PC-9 (cell line): ENCODE measurements at regions not wholly inside any gene's neighbourhood (a gene's known extent, or its start where the extent isn't known, plus 50 kb on each side); places are given as distances from the start of the nearest gene placed in this dataset.

Source experiments
- EZH2 ChIP-seq: fragments of 200-600 bp; sonication (generic); IDR thresholded peaks from 2 replicates; pipeline ENCODE4 v1.8.0; 2017; ENCODE audit warnings: antibody characterized with exemption, low read depth
- TF ChIP-seq, protein P1 (sequence below): fragments of 200-600 bp; sonication (generic); conservative IDR thresholded peaks from 2 replicates; pipeline ENCODE4 v1.6.1; 2017; ENCODE audit warnings: mixed run types, antibody characterized with exemption, mild to moderate bottlenecking, moderate library complexity

GRCh38 chr9:13588151-13589033 lies 308.9 kb upstream of the MPDZ start:
- TF ChIP-seq, protein P1, sequence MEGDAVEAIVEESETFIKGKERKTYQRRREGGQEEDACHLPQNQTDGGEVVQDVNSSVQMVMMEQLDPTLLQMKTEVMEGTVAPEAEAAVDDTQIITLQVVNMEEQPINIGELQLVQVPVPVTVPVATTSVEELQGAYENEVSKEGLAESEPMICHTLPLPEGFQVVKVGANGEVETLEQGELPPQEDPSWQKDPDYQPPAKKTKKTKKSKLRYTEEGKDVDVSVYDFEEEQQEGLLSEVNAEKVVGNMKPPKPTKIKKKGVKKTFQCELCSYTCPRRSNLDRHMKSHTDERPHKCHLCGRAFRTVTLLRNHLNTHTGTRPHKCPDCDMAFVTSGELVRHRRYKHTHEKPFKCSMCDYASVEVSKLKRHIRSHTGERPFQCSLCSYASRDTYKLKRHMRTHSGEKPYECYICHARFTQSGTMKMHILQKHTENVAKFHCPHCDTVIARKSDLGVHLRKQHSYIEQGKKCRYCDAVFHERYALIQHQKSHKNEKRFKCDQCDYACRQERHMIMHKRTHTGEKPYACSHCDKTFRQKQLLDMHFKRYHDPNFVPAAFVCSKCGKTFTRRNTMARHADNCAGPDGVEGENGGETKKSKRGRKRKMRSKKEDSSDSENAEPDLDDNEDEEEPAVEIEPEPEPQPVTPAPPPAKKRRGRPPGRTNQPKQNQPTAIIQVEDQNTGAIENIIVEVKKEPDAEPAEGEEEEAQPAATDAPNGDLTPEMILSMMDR = no peak
- TF ChIP-seq EZH2 = no peak
